ENCODE measurements at regions not wholly inside any gene's neighbourhood (a gene's known extent, or its start where the extent isn't known, plus 50 kb on each side); places are given as distances from the start of the nearest gene placed in this dataset.
A peak's percentile ranks its signal among the peaks of the same experiment; 100 is the strongest.

- no peak for DNase-seq
Observed at GRCh38 chr5:129342796-129343195, 117.3 kb upstream of the ADAMTS19 start.

- peak; percentile 5 for DNase-seq
Observed at GRCh38 chr5:129345213-129345924, 114.7 kb upstream of the ADAMTS19 start.

- DNase-seq = no peak
Observed at GRCh38 chr5:129356846-129357245, 103.3 kb upstream of the ADAMTS19 start.

- DNase-seq = no peak
Observed at GRCh38 chr5:129358069-129358468, 102.0 kb upstream of the ADAMTS19 start.

GRCh38 chr5:129359450-129359849, 100.6 kb upstream of the ADAMTS19 start:
- no peak for DNase-seq

GRCh38 chr5:129361441-129362025, 98.6 kb upstream of the ADAMTS19 start:
- DNase-seq = peak; percentile 11

- no peak for DNase-seq
Observed at GRCh38 chr5:129362456-129362855, 97.6 kb upstream of the ADAMTS19 start.

GRCh38 chr5:129363991-129364390, 96.1 kb upstream of the ADAMTS19 start:
- DNase-seq = no peak

- no peak for DNase-seq
Observed at GRCh38 chr5:129367883-129368282, 92.2 kb upstream of the ADAMTS19 start.

GRCh38 chr5:129372025-129372424, 88.1 kb upstream of the ADAMTS19 start:
- no peak for DNase-seq

GRCh38 chr5:129377504-129377903, 82.6 kb upstream of the ADAMTS19 start:
- peak; percentile 48 for DNase-seq

- DNase-seq = no peak
Observed at GRCh38 chr5:129378961-129379360, 81.1 kb upstream of the ADAMTS19 start.

- DNase-seq = no peak
Observed at GRCh38 chr5:129379406-129379805, 80.7 kb upstream of the ADAMTS19 start.

GRCh38 chr5:129382921-129383672, 77.0 kb upstream of the ADAMTS19 start:
- no peak for DNase-seq

GRCh38 chr5:129384193-129384592, 75.9 kb upstream of the ADAMTS19 start:
- DNase-seq = no peak

- DNase-seq = peak; percentile 13
Observed at GRCh38 chr5:129384736-129385135, 75.4 kb upstream of the ADAMTS19 start.

- no peak for DNase-seq
Observed at GRCh38 chr5:129387944-129388343, 72.2 kb upstream of the ADAMTS19 start.

- DNase-seq = no peak
Observed at GRCh38 chr5:129392681-129393080, 67.4 kb upstream of the ADAMTS19 start.

GRCh38 chr5:129395247-129395646, 64.9 kb upstream of the ADAMTS19 start:
- no peak for DNase-seq

GRCh38 chr5:129398026-129398678, 61.9 kb upstream of the ADAMTS19 start:
- no peak for DNase-seq

- DNase-seq = no peak
Observed at GRCh38 chr5:129399069-129399468, 61.0 kb upstream of the ADAMTS19 start.

GRCh38 chr5:129400395-129400983, 59.6 kb upstream of the ADAMTS19 start:
- peak; percentile 79 for DNase-seq

GRCh38 chr5:129405222-129405621, 54.9 kb upstream of the ADAMTS19 start:
- DNase-seq = no peak

Data from NCI-H69 (cell line).